Activated T-helper 9 cell treated with anti-CD3 and anti-CD28 coated beads, Interleukin-2, amount 50 U/mL, for 16 hours (primary cell): ENCODE measurements at regions not wholly inside any gene's neighbourhood (a gene's known extent, or its start where the extent isn't known, plus 50 kb on each side); places are given as distances from the start of the nearest gene placed in this dataset.
"Not testable (repeated sequence)": the region's sequence is repeated elsewhere in the genome, so short reads cannot be mapped to it uniquely, and the experiment has no call there.

Experiments used
- DNase-seq: peaks from one replicate; pipeline ENCODE4 v3.0.0-alpha.2; 2020; ENCODE audit warnings: low read depth

GRCh38 chr16:17743158-17743557, 272.4 kb upstream of the XYLT1 start:
- no peak for DNase-seq

- not testable (repeated sequence) for DNase-seq
These were observed 264.3 kb upstream of the XYLT1 start for GRCh38 chr16:17735099-17735498.

GRCh38 chr16:17729820-17730219, 259.1 kb upstream of the XYLT1 start:
- DNase-seq, result no peak

GRCh38 chr16:17728196-17728595, 257.4 kb upstream of the XYLT1 start:
- no peak for DNase-seq

- no peak for DNase-seq
These were observed 253.6 kb upstream of the XYLT1 start for GRCh38 chr16:17724242-17724898.

GRCh38 chr16:17723531-17724134, 252.9 kb upstream of the XYLT1 start:
- DNase-seq, result no peak

- DNase-seq, result no peak
These were observed 247.7 kb upstream of the XYLT1 start for GRCh38 chr16:17718495-17718894.

- no peak for DNase-seq
These were observed 235.1 kb upstream of the XYLT1 start for GRCh38 chr16:17705847-17706246.

- DNase-seq, result no peak
These were observed 225.9 kb upstream of the XYLT1 start for GRCh38 chr16:17696616-17697015.

GRCh38 chr16:17692484-17692883, 221.7 kb upstream of the XYLT1 start:
- no peak for DNase-seq

GRCh38 chr16:17691899-17692176, 221.1 kb upstream of the XYLT1 start:
- DNase-seq, result no peak

GRCh38 chr16:17691106-17691898, 220.5 kb upstream of the XYLT1 start:
- no peak for DNase-seq

GRCh38 chr16:17685447-17685846, 214.7 kb upstream of the XYLT1 start:
- no peak for DNase-seq

- no peak for DNase-seq
These were observed 212.5 kb upstream of the XYLT1 start for GRCh38 chr16:17683281-17683680.

GRCh38 chr16:17676171-17676570, 205.4 kb upstream of the XYLT1 start:
- DNase-seq, result no peak

- no peak for DNase-seq
These were observed 197.6 kb upstream of the XYLT1 start for GRCh38 chr16:17668386-17668785.

GRCh38 chr16:17666293-17666692, 195.5 kb upstream of the XYLT1 start:
- no peak for DNase-seq

GRCh38 chr16:17658881-17659280, 188.1 kb upstream of the XYLT1 start:
- no peak for DNase-seq

- no peak for DNase-seq
These were observed 186.3 kb upstream of the XYLT1 start for GRCh38 chr16:17657045-17657444.

- DNase-seq, result no peak
These were observed 183.8 kb upstream of the XYLT1 start for GRCh38 chr16:17654571-17654970.

GRCh38 chr16:17654142-17654541, 183.4 kb upstream of the XYLT1 start:
- DNase-seq, result no peak

GRCh38 chr16:17647879-17648872, 177.4 kb upstream of the XYLT1 start:
- no peak for DNase-seq
